Stomach (tissue), 8 donors: ENCODE measurements at regions not wholly inside any gene's neighbourhood (a gene's known extent, or its start where the extent isn't known, plus 50 kb on each side); places are given as distances from the start of the nearest gene placed in this dataset.

Experiments used
- DNase-seq, 2 donors: peaks; one replicate each; pipeline versions ENCODE4 v3.0.0 to v3.0.0-alpha.2; 2013 to 2019
- H3K27ac ChIP-seq, 5 donors: fragments of 200-600 bp in 4 of 5; sonication (generic) in 4 of 5; one replicate each; pipeline ENCODE4 v1.5.1; 2013 to 2019; ENCODE audit warnings: mild to moderate bottlenecking in 1 of 5, moderate library complexity in 1 of 5
- H3K27me3 ChIP-seq, 3 donors: fragments of 200-600 bp; sonication (generic); one replicate each; pipeline ENCODE4 v1.5.1; 2017 to 2019; ENCODE audit warnings: mixed run types in 1 of 3
- H3K36me3 ChIP-seq, 4 donors: fragments of 200-600 bp; sonication (generic); 1 replicate in 3 of 4; 2 replicates in 1 of 4; pipeline ENCODE4 v1.5.1; 2016 to 2019
- H3K4me1 ChIP-seq, 4 donors: fragments of 200-600 bp; sonication (generic); one replicate each; pipeline ENCODE4 v1.5.1; 2016 to 2019
- H3K4me3 ChIP-seq, 4 donors: fragments of 200-600 bp; sonication (generic) in 3 of 4; one replicate each; pipeline ENCODE4 v1.5.1; 2016 to 2019; ENCODE audit warnings: mild to moderate bottlenecking in 1 of 4
- H3K9me3 ChIP-seq, 4 donors: fragments of 200-600 bp; sonication (generic); one replicate each; pipeline ENCODE4 v1.5.1; 2016 to 2019
- CTCF ChIP-seq, 7 experiments: fragments of 450-650 bp in 4 of 7; fragments of 200-600 bp in 3 of 7; sonication (generic) in 3 of 7; IDR thresholded peaks; one replicate each; pipeline ENCODE4 v1.5.1; 2016 to 2019; ENCODE audit warnings: antibody characterized with exemption in 7 of 7, control low read depth in 2 of 7, mild to moderate bottlenecking in 1 of 7
- EP300 ChIP-seq: sonication (generic); formaldehyde crosslinking; IDR thresholded peaks from one replicate; pipeline ENCODE4 v1.6.1; 2017; ENCODE audit warnings: antibody characterized with exemption
- POLR2A ChIP-seq, 4 donors: fragments of 450-650 bp; IDR thresholded peaks; one replicate each; pipeline ENCODE4 v1.6.1; 2016; ENCODE audit warnings: antibody characterized with exemption in 4 of 4, control low read depth in 2 of 4, mild to moderate bottlenecking in 1 of 4, moderate library complexity in 1 of 4
- POLR2AphosphoS5 ChIP-seq, 3 donors: sonication (generic); formaldehyde crosslinking; IDR thresholded peaks; one replicate each; pipeline ENCODE4 v1.6.1; 2016; ENCODE audit warnings: antibody characterized with exemption in 3 of 3
- WGBS, 5 donors: extraction: QIAGEN DNeasy Blood & Tissue Kit in 3 of 5; methylation state at CpG; one replicate each; pipeline versions ENCODE4 v1.1.5 to v1.1.7; 2013 to 2018; 5-methylcytosine and 5-hydroxymethylcytosine counted together
- intact Hi-C: fragments of 100-400 bp; cut with DNase I; formaldehyde crosslinking; loops from one replicate; pipeline ENCODE4 v1.15.1; 2023; ENCODE audit warnings: low total_unique reads
- donor health status: healthy with polysubstance abuse.
- donor health status: Bipolar disorder and iron deficiency.
- donor health status: healthy.

DNA sequence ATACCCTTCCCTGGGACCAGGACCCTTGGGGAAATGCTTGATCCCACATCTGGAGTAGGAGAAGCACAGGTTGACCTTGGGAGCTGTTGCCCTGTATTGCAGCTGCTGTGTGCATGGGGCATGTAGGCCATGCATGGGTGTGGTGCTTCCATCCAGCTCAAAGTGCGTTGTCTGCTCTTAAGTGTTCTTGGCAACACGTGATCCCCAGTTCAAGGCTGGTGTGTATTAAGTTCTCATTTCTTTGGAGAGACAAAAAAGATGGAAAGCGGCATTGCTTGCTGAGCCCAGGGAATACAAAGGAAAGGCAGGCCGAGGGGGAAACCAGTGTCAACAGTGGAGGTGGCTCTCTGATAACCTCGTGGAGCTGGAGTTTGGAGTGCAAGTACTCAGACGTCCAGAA, 110.7 kb downstream of the RTP5 start:
- WGBS, 5 donors = 46 to 56% (median 51%) methylated on average over 6 of the region's 6 CpGs

DNA sequence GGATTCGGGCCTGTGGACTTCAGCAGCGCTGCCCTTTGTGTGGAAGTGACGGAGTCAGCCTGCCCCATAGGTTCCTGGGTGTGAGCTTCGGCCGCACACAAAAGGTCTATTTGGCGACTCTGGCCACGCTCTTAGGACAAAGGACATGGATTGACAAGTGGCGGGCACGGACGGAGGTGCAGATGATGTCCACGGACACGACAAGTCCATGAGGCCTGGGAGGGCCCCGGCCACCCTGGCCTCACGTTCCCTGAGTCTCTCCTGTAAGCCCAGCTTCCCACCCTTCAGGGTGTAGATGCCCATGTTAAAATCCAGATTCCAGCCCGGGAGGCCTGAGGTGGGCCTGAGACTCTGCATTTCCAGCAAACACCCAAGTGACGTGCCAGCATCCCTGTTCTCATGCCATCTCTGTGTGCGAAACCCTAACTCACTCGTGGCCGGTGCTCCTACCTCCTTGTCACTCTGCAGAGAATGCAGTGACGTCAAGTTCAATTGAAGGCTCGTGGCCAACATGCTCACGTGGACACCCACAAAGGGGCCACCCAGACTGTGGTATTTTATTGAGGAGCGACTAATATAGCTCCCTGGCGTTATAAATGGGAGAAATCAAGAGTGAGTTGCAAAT, 111.7 kb downstream of the RTP5 start:
- Histone ChIP-seq H3K27me3 (peaks cover 0 to 5% (median 0%) of the 10 kb centered on the region in 3 donors), H3K9me3 (peaks cover 0 to 4% (median 0%) of the 10 kb centered on the region in 4 donors), H3K27ac (no peak overlapping the region), H3K4me1 (no peaks in the 10 kb centered on the region), H3K4me3 (no peak overlapping the region), H3K36me3 (no peaks in the 10 kb centered on the region)
- DNase-seq = peak in 1 of 2 donors; percentile 17
- intact Hi-C loops = no loop called here
- WGBS, 5 donors = 90 to 96% (median 92%) methylated on average over 15 to 24 of the region's 24 CpGs
- TF ChIP-seq POLR2AphosphoS5 (IDR thresholded peaks at IDR 0.05) = no peak
- TF ChIP-seq CTCF (IDR thresholded peaks at IDR 0.05) = no peak
- no peak for TF ChIP-seq POLR2A (IDR thresholded peaks at IDR 0.05)
- TF ChIP-seq EP300 = no peak

More for the DNA sequence above, 110.7 kb downstream of the RTP5 start:
- Histone ChIP-seq H3K27me3 (no peaks in the 10 kb centered on the region), H3K27ac (no peak overlapping the region), H3K9me3 (peaks cover 0 to 4% (median 0%) of the 10 kb centered on the region in 4 donors), H3K36me3 (peaks cover 0 to 1% (median 0%) of the 10 kb centered on the region in 4 donors), H3K4me1 (no peaks in the 10 kb centered on the region), H3K4me3 (no peak overlapping the region)
- TF ChIP-seq EP300 (no peak), POLR2AphosphoS5 (IDR thresholded peaks at IDR 0.05) (no peak), CTCF (IDR thresholded peaks at IDR 0.05) (no peak), POLR2A (IDR thresholded peaks at IDR 0.05) (no peak)
- intact Hi-C loops = no loop called here
- DNase-seq = peak; percentile 4 to 10

DNA sequence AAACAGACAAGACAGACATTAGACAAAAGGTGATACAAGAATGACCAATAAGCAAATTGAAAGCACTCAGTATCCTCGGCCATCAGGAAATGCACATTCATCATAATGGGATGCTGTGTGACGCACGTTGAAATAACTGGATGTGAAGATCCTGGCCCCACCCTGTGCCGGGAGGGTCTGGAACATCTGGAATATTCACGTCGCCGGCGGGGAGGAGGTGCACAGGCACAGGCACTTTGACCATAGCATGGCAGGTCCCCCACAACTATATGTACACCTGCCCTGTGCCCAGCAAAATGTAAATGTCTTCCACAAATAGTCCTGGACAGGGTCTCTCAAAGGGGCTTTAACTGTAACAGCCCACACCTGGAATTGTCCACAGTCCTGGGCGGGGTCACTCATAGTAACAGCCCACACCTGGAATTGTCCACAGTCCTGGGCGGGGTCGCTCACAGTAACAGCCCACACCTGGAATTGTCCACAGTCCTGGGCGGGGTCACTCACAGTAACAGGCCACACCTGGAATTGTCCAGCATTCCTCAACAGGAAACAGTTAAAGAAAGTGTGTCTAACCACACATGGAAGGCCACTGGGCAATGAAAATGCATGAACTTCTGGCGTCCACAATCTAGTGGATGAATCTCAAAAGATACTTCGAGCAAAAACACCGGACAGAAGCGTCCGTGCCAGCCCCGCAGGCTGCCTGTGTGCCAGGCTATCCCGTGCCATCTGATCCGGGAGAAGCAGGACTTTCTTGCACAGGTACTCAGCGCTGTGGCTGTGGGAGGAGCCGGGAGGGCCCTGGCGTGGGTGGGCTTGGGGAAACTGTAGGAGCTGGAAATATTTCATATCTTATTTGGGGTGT, 113.4 kb downstream of the RTP5 start:
- intact Hi-C loops = no loop called here
- WGBS, 5 donors = 69 to 83% (median 80%) methylated on average over 23 of the region's 23 CpGs
- TF ChIP-seq EP300 (no peak), POLR2AphosphoS5 (IDR thresholded peaks at IDR 0.05) (no peak), CTCF (IDR thresholded peaks at IDR 0.05) (no peak), POLR2A (IDR thresholded peaks at IDR 0.05) (no peak)
- Histone ChIP-seq H3K27me3 (peaks cover 0 to 5% (median 0%) of the 10 kb centered on the region in 3 donors), H3K4me3 (no peak overlapping the region), H3K9me3 (peaks cover 0 to 4% (median 0%) of the 10 kb centered on the region in 4 donors), H3K36me3 (no peaks in the 10 kb centered on the region), H3K4me1 (no peaks in the 10 kb centered on the region), H3K27ac (no peak overlapping the region)
- DNase-seq = peak; percentile 20 to 32

DNA sequence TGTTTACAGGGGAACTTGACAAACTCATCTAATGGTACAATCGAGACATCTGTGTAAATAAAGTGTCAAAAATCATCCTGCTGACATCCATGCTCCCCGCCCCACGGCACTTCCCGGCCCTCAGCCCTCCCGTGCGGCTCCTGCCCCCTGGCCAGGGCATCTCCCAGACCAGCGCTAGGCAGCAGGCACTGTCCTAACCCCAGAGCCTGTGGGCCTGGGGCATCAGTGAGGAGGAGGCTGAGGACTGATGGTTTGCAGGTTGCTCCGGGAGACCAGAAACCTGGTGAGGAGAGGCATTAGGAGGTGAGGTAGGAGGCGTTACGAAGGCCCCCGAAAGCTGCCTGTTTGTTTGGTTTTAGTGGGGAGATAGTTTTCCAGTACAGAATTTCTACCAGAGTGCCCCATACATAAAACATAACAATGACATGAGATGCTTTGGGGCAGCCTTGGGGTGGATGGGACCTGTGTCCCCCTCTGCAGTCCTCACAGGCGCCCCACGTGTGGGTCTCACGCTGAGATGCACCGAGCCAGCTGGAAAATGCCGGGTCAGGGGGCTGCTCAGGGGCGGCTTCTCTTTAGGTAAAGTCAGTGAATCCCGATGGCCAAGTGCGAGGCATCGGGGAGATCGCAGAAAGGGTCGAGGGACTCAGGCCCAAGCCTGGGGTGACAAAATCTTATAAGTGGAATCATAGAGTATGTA, 114.2 kb downstream of the RTP5 start:
- TF ChIP-seq POLR2AphosphoS5 (IDR thresholded peaks at IDR 0.05) (no peak), CTCF (IDR thresholded peaks at IDR 0.05) (no peak), EP300 (no peak), POLR2A (IDR thresholded peaks at IDR 0.05) (no peak)
- Histone ChIP-seq H3K4me1 (no peaks in the 10 kb centered on the region), H3K36me3 (no peaks in the 10 kb centered on the region), H3K27ac (no peak overlapping the region), H3K27me3 (peaks cover 0 to 5% (median 0%) of the 10 kb centered on the region in 3 donors), H3K9me3 (peaks cover 0 to 1% (median 0%) of the 10 kb centered on the region in 4 donors), H3K4me3 (no peak overlapping the region)
- DNase-seq = peak in 1 of 2 donors; percentile 23
- intact Hi-C loops = no loop called here
- 84 to 92% (median 91%) methylated on average over 21 to 22 of the region's 22 CpGs for WGBS, 5 donors
